Activated CD4-positive, alpha-beta T cell treated with anti-CD3 and anti-CD28 coated beads, Interleukin-2, amount 50 U/mL, for 4 hours (primary cell): ENCODE measurements at regions not wholly inside any gene's neighbourhood (a gene's known extent, or its start where the extent isn't known, plus 50 kb on each side); places are given as distances from the start of the nearest gene placed in this dataset.
"Not testable (repeated sequence)": the region's sequence is repeated elsewhere in the genome, so short reads cannot be mapped to it uniquely, and the experiment has no call there.

ENCODE experiments used
- DNase-seq, 2 experiments: peaks; one replicate each; pipeline ENCODE4 v3.0.0-alpha.2; 2020

DNA sequence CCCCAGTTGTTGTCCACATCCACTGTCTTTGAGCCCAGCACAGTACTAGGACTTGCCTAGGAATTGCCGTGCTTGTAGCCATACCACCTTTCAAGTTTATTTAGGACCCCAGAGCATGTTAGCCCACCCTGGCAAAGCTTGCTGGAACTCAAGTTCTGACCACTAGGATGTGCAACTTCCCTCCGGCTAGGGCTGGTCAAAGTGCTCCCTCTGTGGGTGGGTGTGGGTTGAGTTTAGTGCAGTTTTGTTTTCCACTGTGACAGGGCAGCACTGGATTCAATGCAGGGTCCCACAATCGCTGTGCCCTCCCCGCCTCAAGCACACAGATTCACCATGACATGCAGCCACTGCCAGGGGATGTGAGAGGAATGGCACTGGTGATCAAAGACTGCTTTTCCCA lies 96.0 kb downstream of the RASGEF1B start:
- no peak for DNase-seq

GRCh38 chr4:81369886-81370285 lies 101.8 kb downstream of the RASGEF1B start:
- DNase-seq, result no peak

- no peak for DNase-seq
Measured at GRCh38 chr4:81366779-81367178, 104.9 kb downstream of the RASGEF1B start.

DNA sequence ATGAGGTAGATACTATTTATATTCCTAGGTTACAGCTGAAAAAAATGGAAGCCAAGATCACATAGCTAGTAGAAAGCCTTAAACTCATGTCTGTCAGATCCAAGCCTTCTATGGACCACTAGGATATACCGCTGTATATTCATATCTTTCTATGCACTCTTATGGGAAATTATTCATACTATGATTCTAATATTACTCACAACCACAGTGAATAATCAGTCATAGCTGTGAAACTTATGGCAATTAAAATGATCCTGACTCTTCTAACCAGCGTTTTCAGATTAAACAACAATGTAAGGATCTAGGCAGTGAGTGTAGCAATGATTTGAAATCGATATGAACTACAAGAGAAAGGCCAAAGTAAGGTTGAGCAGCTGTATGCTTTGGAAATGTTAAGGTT lies 111.0 kb downstream of the RASGEF1B start:
- no peak for DNase-seq

DNA sequence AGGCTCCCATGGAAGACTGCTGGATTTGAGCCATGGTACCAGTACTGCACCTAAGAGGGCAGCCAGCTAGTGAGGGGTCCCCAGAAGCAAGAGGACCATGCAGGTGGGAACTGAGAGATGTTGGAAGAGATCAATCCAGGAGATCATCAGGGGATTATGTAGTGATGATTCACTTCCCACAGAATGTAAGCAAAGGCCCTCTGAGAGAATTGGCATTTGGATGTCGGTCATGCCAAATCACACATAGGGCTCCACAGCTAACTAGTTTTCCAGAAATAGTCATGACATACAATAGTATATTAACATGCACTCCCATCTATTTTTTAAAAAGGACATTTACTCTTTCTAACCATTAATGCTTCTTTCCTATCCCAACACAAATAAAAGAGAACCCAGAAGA lies 112.5 kb downstream of the RASGEF1B start:
- no peak for DNase-seq

DNA sequence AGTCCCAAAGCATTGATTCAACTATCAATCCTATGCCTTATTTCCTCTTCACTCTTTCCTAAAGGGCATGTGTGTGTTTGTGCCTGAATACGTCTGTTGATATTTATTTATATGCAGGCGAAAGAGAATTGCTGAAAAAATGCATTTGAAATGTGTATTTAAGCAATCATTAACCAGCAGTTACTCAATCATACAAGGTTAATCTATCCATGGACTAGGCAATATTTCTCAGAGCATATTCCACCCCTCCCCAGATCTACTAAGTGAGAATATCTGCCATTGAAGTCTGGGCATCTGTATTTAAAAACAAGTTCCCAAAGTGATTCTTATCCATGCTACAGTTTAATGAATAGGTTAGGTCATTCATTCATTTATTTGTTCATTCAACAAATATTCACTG lies 113.6 kb downstream of the RASGEF1B start:
- DNase-seq, result no peak

DNA sequence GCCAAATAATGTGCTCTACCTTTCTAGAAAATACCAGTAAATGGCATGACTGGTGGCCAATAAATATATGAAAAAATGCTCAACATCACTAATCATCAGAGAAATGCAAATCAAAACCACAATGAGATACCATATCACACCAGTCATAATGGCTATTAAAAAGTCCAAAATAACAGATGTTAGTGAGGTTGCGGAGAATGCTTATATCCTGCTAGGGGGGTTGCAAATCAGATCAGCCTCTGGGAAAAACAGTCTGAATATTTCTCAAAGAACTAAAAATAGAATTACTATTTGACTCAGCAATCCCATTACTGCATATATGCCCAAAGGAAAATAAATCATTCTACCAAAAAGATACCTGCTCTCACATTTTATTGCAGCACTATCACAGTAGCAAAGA lies 115.1 kb downstream of the RASGEF1B start:
- no peak for DNase-seq

- DNase-seq, result no peak
Measured at GRCh38 chr4:81355136-81355535, 116.6 kb downstream of the RASGEF1B start.

GRCh38 chr4:81353861-81354260 lies 117.8 kb downstream of the RASGEF1B start:
- DNase-seq, result no peak

- DNase-seq, result no peak
Measured at GRCh38 chr4:81352446-81352835, 119.3 kb downstream of the RASGEF1B start.

GRCh38 chr4:81351654-81352445 lies 119.9 kb downstream of the RASGEF1B start:
- peak; percentile 52 to 58 for DNase-seq

DNA sequence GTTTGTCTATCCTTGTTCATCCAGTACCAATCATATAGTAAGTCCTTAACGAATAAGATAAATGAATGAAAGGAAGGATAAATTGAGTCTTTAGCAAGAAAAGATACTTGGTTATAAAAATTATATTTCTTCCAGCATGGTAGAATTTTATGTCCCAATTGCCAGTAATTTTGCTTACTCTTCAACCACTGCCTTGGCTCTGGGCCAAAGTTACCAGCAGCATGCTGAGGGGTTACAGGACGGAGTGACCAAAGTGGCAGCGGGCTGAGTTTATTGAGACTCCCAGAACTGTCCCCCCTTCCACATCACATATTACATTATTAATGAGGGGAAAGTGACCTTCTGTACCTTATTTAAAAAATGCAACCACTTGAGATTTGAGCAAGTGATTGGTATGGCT lies 121.7 kb downstream of the RASGEF1B start:
- no peak for DNase-seq

DNA sequence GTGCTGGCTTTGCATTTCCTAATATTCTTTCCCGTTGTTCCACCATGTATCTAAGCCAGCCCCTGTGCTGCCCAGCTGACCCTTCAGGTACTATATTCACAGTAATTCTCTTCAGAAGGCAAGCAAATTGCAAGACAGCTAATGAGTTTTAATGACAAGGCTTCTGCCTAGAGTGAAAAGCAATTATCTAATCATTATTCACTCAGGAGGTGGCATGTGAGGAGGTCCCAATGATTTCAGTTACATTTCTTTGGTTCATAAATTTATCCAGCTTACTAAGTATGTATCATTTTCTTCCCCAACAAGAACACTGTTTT lies 123.0 kb downstream of the RASGEF1B start:
- no peak for DNase-seq

- DNase-seq, result no peak
Measured at GRCh38 chr4:81348086-81348777, 123.5 kb downstream of the RASGEF1B start.

DNA sequence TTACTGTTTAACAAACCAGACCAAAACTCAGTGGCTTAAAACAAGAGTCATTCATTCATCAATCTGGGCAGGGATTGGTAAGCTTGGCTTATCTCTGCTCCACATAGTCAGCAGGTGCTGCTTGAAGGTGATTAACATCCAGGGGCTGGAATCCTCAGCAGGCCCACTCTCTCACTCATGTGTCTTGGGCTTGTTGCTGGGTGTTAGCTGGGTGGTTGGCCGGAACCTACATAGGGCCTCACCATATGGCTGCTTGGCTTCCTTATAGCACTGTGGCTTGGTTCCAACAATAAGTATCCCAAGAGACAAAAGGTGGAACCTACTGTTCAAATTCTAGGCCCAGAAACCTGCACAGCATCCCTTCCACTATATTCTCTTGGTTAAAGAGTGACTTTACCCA lies 125.0 kb downstream of the RASGEF1B start:
- no peak for DNase-seq

- no peak for DNase-seq
Measured at GRCh38 chr4:81343536-81343935, 128.2 kb downstream of the RASGEF1B start.

- DNase-seq, result no peak
Measured at GRCh38 chr4:81343046-81343445, 128.0 kb upstream of the PRKG2 start.

- no peak for DNase-seq
Measured at GRCh38 chr4:81337211-81337610, 122.2 kb upstream of the PRKG2 start.

DNA sequence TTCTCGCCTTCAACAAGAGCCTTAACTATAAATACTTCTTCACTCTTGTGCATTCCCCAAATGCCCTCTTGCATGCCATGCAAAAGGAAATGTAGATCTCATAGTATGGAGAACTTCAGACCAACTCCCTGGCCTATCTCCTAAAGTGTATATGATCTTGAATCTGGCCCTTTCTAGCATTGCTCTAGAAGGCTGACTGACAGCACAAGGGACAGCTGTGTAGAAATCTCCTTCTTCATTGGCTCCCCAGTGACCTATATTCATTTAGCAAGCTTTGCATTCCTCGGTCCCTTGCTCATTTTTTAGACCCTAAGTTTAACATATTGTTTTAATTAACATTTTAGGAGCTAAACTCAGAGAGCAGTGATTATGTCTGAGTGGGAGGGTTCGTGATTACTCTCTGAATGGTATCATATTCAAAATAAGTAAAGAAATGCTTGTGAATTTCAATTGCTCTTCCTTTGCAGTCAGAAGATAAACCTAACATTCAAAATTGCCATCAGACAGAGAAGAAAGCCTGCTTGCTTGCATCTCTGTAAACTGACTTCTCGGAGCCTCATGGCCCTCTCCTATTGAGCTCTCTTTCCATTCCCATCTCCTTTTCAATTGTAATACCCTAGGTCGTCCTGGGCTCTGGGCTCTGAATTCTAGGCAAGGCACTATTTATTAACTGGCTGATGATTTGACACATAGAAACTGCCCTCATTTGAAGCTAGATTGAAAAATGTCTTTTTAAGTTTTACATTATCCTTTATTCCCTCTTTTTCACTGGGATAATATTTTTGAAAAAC lies 120.3 kb upstream of the PRKG2 start:
- DNase-seq, result no peak

- no peak for DNase-seq
Measured at GRCh38 chr4:81330018-81330417, 115.0 kb upstream of the PRKG2 start.

- DNase-seq, result no peak
Measured at GRCh38 chr4:81326581-81326980, 111.6 kb upstream of the PRKG2 start.

- DNase-seq, result not testable (repeated sequence)
Measured at GRCh38 chr4:81324594-81324993, 109.6 kb upstream of the PRKG2 start.

DNA sequence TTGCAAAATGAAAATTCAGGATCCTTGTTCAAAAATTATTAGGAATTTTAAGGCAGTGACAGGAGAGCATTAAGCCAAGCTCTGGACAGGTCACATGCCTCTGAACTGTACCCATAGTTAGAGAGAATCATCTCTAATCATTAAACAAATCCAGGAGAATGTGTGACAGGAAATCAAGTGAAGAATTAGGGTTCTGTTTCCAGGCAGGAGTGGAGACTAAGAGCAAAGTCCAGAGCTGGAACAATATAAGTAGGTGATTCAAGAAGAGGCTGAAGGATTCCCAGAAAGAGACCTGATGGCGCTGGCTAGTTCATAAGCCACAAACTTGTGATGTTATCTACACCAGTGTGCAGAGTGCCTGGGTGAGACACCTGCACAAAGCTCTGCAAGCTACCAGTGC lies 104.6 kb upstream of the PRKG2 start:
- DNase-seq, result no peak

DNA sequence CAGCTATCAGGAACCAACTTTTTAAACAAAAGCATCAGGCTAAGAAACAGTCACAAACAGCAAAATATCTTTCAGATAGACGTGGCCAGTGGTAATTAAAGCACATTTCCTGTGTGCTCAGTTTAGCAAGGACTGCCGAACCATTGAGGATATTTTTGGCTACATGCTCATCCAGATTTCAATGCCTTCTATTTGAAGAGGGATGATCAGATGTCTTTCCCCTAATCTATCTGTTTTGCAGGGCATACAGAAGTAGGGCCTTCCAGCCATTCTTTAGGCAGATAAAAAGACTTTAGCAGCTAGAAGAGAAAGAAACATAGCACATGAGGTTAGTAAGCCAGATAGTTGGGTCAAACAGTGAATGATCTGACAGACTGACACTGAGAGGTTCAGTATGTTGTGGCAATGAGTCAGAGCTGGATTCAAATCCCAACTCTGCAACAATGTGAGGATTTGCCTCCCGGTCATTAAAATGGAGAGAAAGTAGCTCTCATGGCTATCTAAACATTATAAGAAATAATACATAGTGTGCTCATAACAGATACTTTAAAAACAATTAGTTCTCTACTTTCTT lies 100.0 kb upstream of the PRKG2 start:
- no peak for DNase-seq
